Mesodermal cell (in vitro differentiated cells): ENCODE measurements at regions not wholly inside any gene's neighbourhood (a gene's known extent, or its start where the extent isn't known, plus 50 kb on each side); places are given as distances from the start of the nearest gene placed in this dataset.

ENCODE experiments used
- H3K27ac ChIP-seq: 2 replicates; pipeline ENCODE4 v1.7.0; 2013; ENCODE audit warnings: mild to moderate bottlenecking, low read depth, low read length, moderate library complexity; ENCODE audit not compliant: severe bottlenecking
- H3K36me3 ChIP-seq: 2 replicates; pipeline ENCODE4 v1.7.1; 2013; ENCODE audit warnings: mild to moderate bottlenecking, low read length, moderate library complexity; ENCODE audit not compliant: control insufficient read depth, insufficient read depth
- H3K4me1 ChIP-seq: one replicate; pipeline ENCODE4 v1.7.1; 2013; ENCODE audit warnings: mild to moderate bottlenecking, low read length; ENCODE audit not compliant: insufficient read depth, control insufficient read depth, poor library complexity, severe bottlenecking
- H3K4me3 ChIP-seq: 2 replicates; pipeline ENCODE4 v1.7.0; 2013; ENCODE audit warnings: low read length, control low read depth, mild to moderate bottlenecking; ENCODE audit not compliant: insufficient read depth, poor library complexity, severe bottlenecking; ENCODE audit errors: extremely low read depth
- H3K9me3 ChIP-seq: 2 replicates; pipeline ENCODE4 v1.7.1; 2013; ENCODE audit warnings: mild to moderate bottlenecking, low read length, moderate library complexity; ENCODE audit not compliant: control insufficient read depth
- WGBS, 2 experiments: methylation state at CpG; one replicate each; pipeline ENCODE4 v1.1.5; 2013; ENCODE audit warnings: missing lambda C conversion rate in 2 of 2; ENCODE audit not compliant: insufficient coverage in 2 of 2; 5-methylcytosine and 5-hydroxymethylcytosine counted together

DNA sequence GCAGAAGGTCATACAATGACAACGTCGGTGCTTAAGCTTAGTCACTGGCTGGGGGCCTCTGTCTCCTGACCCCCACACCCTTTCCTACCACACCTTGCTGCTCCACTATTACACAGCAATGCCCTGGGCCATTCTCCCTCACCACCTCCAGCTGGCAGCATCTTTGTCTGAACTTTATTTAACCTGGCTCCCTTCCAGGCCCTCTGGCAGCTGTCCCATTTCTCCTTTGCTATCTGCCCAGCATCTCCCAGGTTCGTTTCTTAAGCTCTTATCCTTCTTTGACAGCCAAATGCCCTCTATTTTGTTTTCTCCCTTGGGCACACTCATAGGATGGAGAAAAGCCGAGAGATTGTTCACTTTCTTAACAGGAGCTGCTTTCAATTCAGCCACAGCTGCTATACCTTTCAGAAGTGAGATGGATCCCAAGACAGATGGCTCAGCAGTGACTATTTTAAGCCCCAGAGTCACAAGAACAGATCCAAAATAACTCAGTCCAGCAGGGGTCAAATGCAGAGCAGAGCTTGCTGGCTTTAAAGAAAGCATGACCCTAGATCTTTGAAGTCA lies 1277.1 kb upstream of the AUTS2 start:
- H3K4me3 ChIP-seq = no peak overlapping the region
- no peaks in the 10 kb centered on the region for H3K36me3 ChIP-seq
- H3K27ac ChIP-seq = peak overlapping the region; percentile 4
- H3K9me3 ChIP-seq = no peaks in the 10 kb centered on the region
- 84 to 89% methylated on average over 3 to 4 of the region's 4 CpGs for WGBS, 2 experiments
- H3K4me1 ChIP-seq = peaks cover 4% of the 10 kb centered on the region

DNA sequence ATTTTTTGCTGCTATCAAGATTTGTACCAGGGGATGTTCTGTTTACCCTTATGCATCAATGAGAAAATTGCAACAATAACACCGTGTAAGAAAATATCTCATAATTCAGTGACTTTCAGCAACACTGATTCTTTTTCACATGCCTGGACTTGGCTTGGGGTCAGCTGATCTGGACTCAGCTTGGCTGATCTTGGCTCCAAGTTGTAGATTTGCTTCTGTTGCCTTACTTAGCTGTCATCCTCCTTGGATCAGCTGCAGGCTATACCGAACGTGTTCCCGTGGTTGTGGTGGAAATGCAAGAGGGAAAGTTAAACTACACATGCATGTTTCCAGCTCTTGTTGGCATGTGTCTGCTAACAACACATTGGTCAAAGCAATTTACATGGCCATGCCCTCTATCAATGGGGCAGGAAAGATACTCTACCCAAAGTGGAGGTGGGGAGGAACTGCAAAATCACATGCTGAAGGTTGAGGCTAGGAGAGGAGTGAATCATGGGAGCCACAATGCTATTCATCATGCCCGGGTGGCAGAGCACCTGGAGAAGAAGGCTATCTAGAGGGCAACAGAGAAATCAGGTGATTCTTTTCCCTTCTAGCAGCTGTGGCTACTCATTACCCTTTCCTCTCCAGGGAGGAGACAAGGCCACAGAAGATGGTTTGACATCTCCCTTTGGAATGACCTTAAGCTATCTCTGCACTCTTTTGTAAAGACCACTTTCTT lies 1276.3 kb upstream of the AUTS2 start:
- H3K9me3 ChIP-seq = no peaks in the 10 kb centered on the region
- H3K27ac ChIP-seq = peak overlapping the region; percentile 4
- H3K4me1 ChIP-seq = peaks cover 4% of the 10 kb centered on the region
- WGBS, 2 experiments = 80 to 91% methylated on average over 4 to 5 of the region's 5 CpGs
- H3K4me3 ChIP-seq = no peak overlapping the region
- no peaks in the 10 kb centered on the region for H3K36me3 ChIP-seq

- H3K27ac ChIP-seq = no peak overlapping the region
- no peaks in the 10 kb centered on the region for H3K36me3 ChIP-seq
- no peak overlapping the region for H3K4me3 ChIP-seq
- no peaks in the 10 kb centered on the region for H3K9me3 ChIP-seq
- 100% methylated on average over 1 of the region's 6 CpGs; no CpG with 5 or more reads in 1 of the 2 experiments for WGBS, 2 experiments
- peaks cover 4% of the 10 kb centered on the region for H3K4me1 ChIP-seq
Observed at GRCh38 chr7:68324621-68325020, 1273.7 kb upstream of the AUTS2 start.

- no peaks in the 10 kb centered on the region for H3K36me3 ChIP-seq
- H3K4me3 ChIP-seq = no peak overlapping the region
- peaks cover 16% of the 10 kb centered on the region for H3K9me3 ChIP-seq
- H3K4me1 ChIP-seq = no peaks in the 10 kb centered on the region
- no peak overlapping the region for H3K27ac ChIP-seq
- WGBS, 2 experiments = 100% methylated on average over 1 of the region's 3 CpGs
Observed at GRCh38 chr7:68334216-68334615, 1264.1 kb upstream of the AUTS2 start.

GRCh38 chr7:68334636-68335272 lies 1263.5 kb upstream of the AUTS2 start:
- H3K27ac ChIP-seq = no peak overlapping the region
- peaks cover 15% of the 10 kb centered on the region for H3K9me3 ChIP-seq
- H3K36me3 ChIP-seq = no peaks in the 10 kb centered on the region
- no peak overlapping the region for H3K4me3 ChIP-seq
- H3K4me1 ChIP-seq = no peaks in the 10 kb centered on the region
- WGBS, 2 experiments = 79 to 89% methylated on average over 6 to 7 of the region's 9 CpGs

DNA sequence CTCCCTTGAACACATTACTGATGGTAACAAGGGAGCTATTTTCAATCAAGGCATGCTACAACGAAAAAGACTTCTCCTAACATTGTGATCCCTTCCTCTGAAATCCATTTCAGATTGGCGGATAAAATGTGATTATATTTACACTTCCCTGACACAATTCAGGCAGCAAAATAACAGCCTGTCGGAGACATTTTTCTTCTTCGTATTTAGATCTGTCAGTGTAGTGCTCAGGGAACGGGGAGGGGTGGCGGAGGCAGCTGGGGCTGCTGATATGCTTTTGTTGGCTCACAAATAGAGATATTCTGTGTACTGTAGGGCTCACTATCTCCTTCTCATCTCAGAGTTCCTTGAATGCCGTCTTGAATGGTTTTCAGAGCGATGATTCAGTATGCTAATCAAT lies 1261.7 kb upstream of the AUTS2 start:
- Histone ChIP-seq H3K36me3 (no peaks in the 10 kb centered on the region), H3K4me1 (no peaks in the 10 kb centered on the region), H3K9me3 (no peaks in the 10 kb centered on the region), H3K27ac (no peak overlapping the region), H3K4me3 (no peak overlapping the region)
- WGBS, 2 experiments = 82 to 95% methylated on average over 6 to 7 of the region's 8 CpGs

- Histone ChIP-seq H3K4me1 (no peaks in the 10 kb centered on the region), H3K9me3 (peaks cover 2% of the 10 kb centered on the region), H3K36me3 (no peaks in the 10 kb centered on the region), H3K4me3 (no peak overlapping the region), H3K27ac (no peak overlapping the region)
- WGBS, 2 experiments = 94 to 100% methylated on average over 1 to 3 of the region's 3 CpGs
Observed at GRCh38 chr7:68348401-68348800, 1249.9 kb upstream of the AUTS2 start.

DNA sequence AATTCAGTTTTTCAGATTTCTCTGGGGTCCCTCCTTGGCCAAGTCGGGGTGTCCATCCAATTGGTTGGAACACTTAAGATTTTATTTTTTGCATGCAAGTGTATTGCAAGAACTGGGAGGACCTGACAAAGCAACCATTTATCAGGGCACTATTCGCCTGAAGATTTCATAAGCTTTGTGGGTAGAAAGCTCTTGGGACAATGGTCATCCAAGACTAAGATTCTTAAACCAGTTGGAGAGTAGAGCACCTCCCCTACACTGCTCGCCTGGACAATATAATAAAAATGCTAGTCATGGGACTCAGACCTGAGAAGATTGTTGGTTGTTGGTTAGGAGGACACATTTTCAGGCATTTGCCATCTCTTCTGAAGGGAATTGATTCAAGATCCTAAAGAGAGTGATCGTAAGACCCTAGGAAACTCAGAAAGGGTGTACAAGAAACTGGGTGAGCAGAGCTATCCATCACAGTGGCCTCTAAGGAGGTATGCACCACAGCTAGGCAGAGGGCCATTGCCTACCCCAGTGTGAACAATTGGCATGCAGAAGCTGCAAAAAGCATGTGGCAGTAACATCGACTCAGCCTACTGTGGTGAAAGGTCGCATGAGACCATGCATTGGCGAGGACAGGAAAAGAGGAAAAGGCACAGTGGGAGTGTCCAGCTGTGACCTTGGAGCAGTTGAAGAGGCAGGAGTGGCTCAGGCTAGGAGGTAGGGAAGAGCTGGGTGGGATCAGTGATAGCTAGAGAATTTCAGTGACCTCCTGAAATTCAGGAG lies 1235.3 kb upstream of the AUTS2 start:
- 53 to 72% methylated on average over 4 to 5 of the region's 7 CpGs for WGBS, 2 experiments
- Histone ChIP-seq H3K27ac (no peak overlapping the region), H3K4me1 (no peaks in the 10 kb centered on the region), H3K9me3 (no peaks in the 10 kb centered on the region), H3K4me3 (no peak overlapping the region), H3K36me3 (no peaks in the 10 kb centered on the region)

GRCh38 chr7:68364886-68365625 lies 1233.2 kb upstream of the AUTS2 start:
- WGBS, 2 experiments = 58 to 69% methylated on average over 4 of the region's 5 CpGs

GRCh38 chr7:68371985-68372384 lies 1226.3 kb upstream of the AUTS2 start:
- no peak overlapping the region for H3K4me3 ChIP-seq
- no peaks in the 10 kb centered on the region for H3K4me1 ChIP-seq
- no peaks in the 10 kb centered on the region for H3K9me3 ChIP-seq
- no peaks in the 10 kb centered on the region for H3K36me3 ChIP-seq
- no peak overlapping the region for H3K27ac ChIP-seq
- 86 to 92% methylated on average over 5 to 7 of the region's 7 CpGs for WGBS, 2 experiments

More at GRCh38 chr7:68364886-68365625, 1233.2 kb upstream of the AUTS2 start:
- Histone ChIP-seq H3K4me3 (no peak overlapping the region), H3K27ac (peak overlapping the region; percentile 0), H3K4me1 (no peaks in the 10 kb centered on the region), H3K36me3 (no peaks in the 10 kb centered on the region), H3K9me3 (no peaks in the 10 kb centered on the region)
